PC-9 (cell line): ENCODE measurements at regions not wholly inside any gene's neighbourhood (a gene's known extent, or its start where the extent isn't known, plus 50 kb on each side); places are given as distances from the start of the nearest gene placed in this dataset.

Source experiments
- BruUV-seq: library from RNA; stranded (reverse); fragments of 400-500 nt; replicated peaks from 2 replicates; lab custom pipeline; 2021; lab: Mats Ljungman, UMichigan
- CTCF ChIA-PET: fragments of 300-600 bp; sonication (Branson Sonifier 250); formaldehyde crosslinking; loops from one replicate; lab custom pipeline; 2022; ENCODE audit warnings: antibody characterized with exemption; lab: Charles Lee
- POLR2A ChIA-PET: fragments of 300-600 bp; sonication (Branson Sonifier 250); formaldehyde crosslinking; loops from one replicate; lab custom pipeline; 2022; ENCODE audit warnings: antibody characterized with exemption; ENCODE audit not compliant: unreplicated experiment; lab: Charles Lee
- DNase-seq, 2 experiments: peaks; one replicate each; pipeline versions ENCODE4 v3.0.0 to v3.0.0-alpha.2; 2015 to 2022; ENCODE audit warnings: mixed read lengths in 1 of 2
- H2AFZ ChIP-seq: fragments of 200-600 bp; sonication (generic); 2 replicates; pipeline ENCODE4 v1.8.1; 2017; ENCODE audit warnings: antibody characterized with exemption
- H3F3A ChIP-seq: fragments of 200-600 bp; sonication (generic); 2 replicates; pipeline ENCODE4 v1.8.1; 2017; ENCODE audit warnings: antibody characterized with exemption, mild to moderate bottlenecking, low read depth; ENCODE audit not compliant: insufficient read depth
- H3K27ac ChIP-seq: fragments of 200-600 bp; sonication (generic); 2 replicates; pipeline ENCODE4 v1.6.1; 2016; ENCODE audit warnings: mixed run types
- H3K27me3 ChIP-seq: fragments of 200-600 bp; sonication (generic); 2 replicates; pipeline ENCODE4 v1.6.1; 2016; ENCODE audit warnings: low read depth, mixed run types; ENCODE audit not compliant: insufficient read depth
- H3K36me3 ChIP-seq: fragments of 200-600 bp; sonication (generic); 2 replicates; pipeline ENCODE4 v1.6.1; 2016; ENCODE audit warnings: low read depth, mixed run types
- H3K4me1 ChIP-seq: fragments of 200-600 bp; sonication (generic); replicated peaks from 2 replicates; pipeline ENCODE4 v1.6.1; 2016; ENCODE audit warnings: mixed run types; ENCODE audit not compliant: insufficient read depth
- H3K4me2 ChIP-seq: fragments of 200-600 bp; sonication (generic); 2 replicates; pipeline ENCODE4 v1.6.1; 2017; ENCODE audit warnings: mixed run types
- H3K4me3 ChIP-seq: fragments of 200-600 bp; sonication (generic); 2 replicates; pipeline ENCODE4 v1.6.1; 2016; ENCODE audit warnings: mixed run types
- H3K79me2 ChIP-seq: fragments of 200-600 bp; sonication (generic); 2 replicates; pipeline ENCODE4 v1.6.1; 2017; ENCODE audit warnings: low read depth, mixed run types
- H3K9me2 ChIP-seq: fragments of 200-600 bp; sonication (generic); 2 replicates; pipeline ENCODE4 v1.8.1; 2017; ENCODE audit warnings: mild to moderate bottlenecking; ENCODE audit not compliant: insufficient read depth
- H3K9me3 ChIP-seq: fragments of 200-600 bp; sonication (generic); 2 replicates; pipeline ENCODE4 v1.8.1; 2016; ENCODE audit warnings: low read depth; ENCODE audit not compliant: insufficient read depth
- H4K20me1 ChIP-seq: fragments of 200-600 bp; sonication (generic); 2 replicates; pipeline ENCODE4 v1.8.1; 2017; ENCODE audit not compliant: insufficient read depth
- CTCF ChIP-seq: fragments of 200-600 bp; sonication (generic); conservative IDR thresholded peaks from 2 replicates; pipeline ENCODE4 v1.6.1; 2017; ENCODE audit warnings: mixed run types, antibody characterized with exemption, mild to moderate bottlenecking, moderate library complexity
- EZH2 ChIP-seq: fragments of 200-600 bp; sonication (generic); IDR thresholded peaks from 2 replicates; pipeline ENCODE4 v1.8.0; 2017; ENCODE audit warnings: antibody characterized with exemption, low read depth
- intact Hi-C: fragments of 100-400 bp; cut with micrococcal nuclease; formaldehyde crosslinking; loops from one replicate; pipeline ENCODE4 v1.10.0; 2022; ENCODE audit not compliant: unreplicated experiment

- no peak overlapping the region for H2AFZ ChIP-seq
- POLR2A ChIA-PET, result no interaction called here
- H3K79me2 ChIP-seq, result no peaks in the 10 kb centered on the region
- no peaks in the 10 kb centered on the region for H4K20me1 ChIP-seq
- H3K36me3 ChIP-seq, result no peaks in the 10 kb centered on the region
- CTCF ChIA-PET, result no interaction called here
- intact Hi-C loops, result no loop called here
- no peak for DNase-seq
- no peaks in the 10 kb centered on the region for H3K9me3 ChIP-seq
- no peak overlapping the region for H3K4me3 ChIP-seq
- no peaks in the 10 kb centered on the region for H3F3A ChIP-seq
- no peak overlapping the region for H3K27ac ChIP-seq
- H3K27me3 ChIP-seq, result no peaks in the 10 kb centered on the region
- H3K4me2 ChIP-seq, result no peak overlapping the region
- H3K9me2 ChIP-seq, result no peaks in the 10 kb centered on the region
- BruUV-seq, result no TSS peak
- TF ChIP-seq EZH2 (no peak), CTCF (no peak)
- no peaks in the 10 kb centered on the region for H3K4me1 ChIP-seq
These were observed 412.9 kb upstream of the SUCLG2 start for GRCh38 chr3:68067314-68067713.

- H3K79me2 ChIP-seq, result no peaks in the 10 kb centered on the region
- no peak for DNase-seq
- H3K4me3 ChIP-seq, result no peak overlapping the region
- H3K4me1 ChIP-seq, result no peaks in the 10 kb centered on the region
- H2AFZ ChIP-seq, result no peak overlapping the region
- H4K20me1 ChIP-seq, result no peaks in the 10 kb centered on the region
- TF ChIP-seq CTCF, result no peak
- TF ChIP-seq EZH2, result no peak
- CTCF ChIA-PET, result no interaction called here
- no peaks in the 10 kb centered on the region for H3K27me3 ChIP-seq
- no peaks in the 10 kb centered on the region for H3F3A ChIP-seq
- no peaks in the 10 kb centered on the region for H3K9me2 ChIP-seq
- no TSS peak for BruUV-seq
- H3K4me2 ChIP-seq, result no peak overlapping the region
- intact Hi-C loops, result no loop called here
- no peaks in the 10 kb centered on the region for H3K36me3 ChIP-seq
- no peak overlapping the region for H3K27ac ChIP-seq
- no peaks in the 10 kb centered on the region for H3K9me3 ChIP-seq
- POLR2A ChIA-PET, result no interaction called here
These were observed 408.5 kb upstream of the SUCLG2 start for GRCh38 chr3:68062926-68063325.

GRCh38 chr3:68060910-68061309, 406.5 kb upstream of the SUCLG2 start:
- ChIA-PET CTCF (no interaction called here), POLR2A (no interaction called here)
- Histone ChIP-seq H3K4me2 (no peak overlapping the region), H3F3A (no peaks in the 10 kb centered on the region), H3K79me2 (no peaks in the 10 kb centered on the region), H2AFZ (no peak overlapping the region), H3K27ac (no peak overlapping the region), H3K9me3 (no peaks in the 10 kb centered on the region), H3K9me2 (no peaks in the 10 kb centered on the region), H3K4me3 (no peak overlapping the region), H3K27me3 (no peaks in the 10 kb centered on the region), H3K4me1 (no peaks in the 10 kb centered on the region), H4K20me1 (no peaks in the 10 kb centered on the region), H3K36me3 (no peaks in the 10 kb centered on the region)
- no TSS peak for BruUV-seq
- intact Hi-C loops, result no loop called here
- no peak for TF ChIP-seq EZH2
- no peak for DNase-seq

GRCh38 chr3:68060191-68060590, 405.8 kb upstream of the SUCLG2 start:
- DNase-seq, result no peak
- no peaks in the 10 kb centered on the region for H3F3A ChIP-seq
- H3K36me3 ChIP-seq, result no peaks in the 10 kb centered on the region
- H3K27me3 ChIP-seq, result no peaks in the 10 kb centered on the region
- no peaks in the 10 kb centered on the region for H3K4me1 ChIP-seq
- no peak overlapping the region for H3K4me3 ChIP-seq
- no peaks in the 10 kb centered on the region for H3K79me2 ChIP-seq
- ChIA-PET POLR2A (no interaction called here), CTCF (no interaction called here)
- no peaks in the 10 kb centered on the region for H3K9me3 ChIP-seq
- no TSS peak for BruUV-seq
- no peak overlapping the region for H3K4me2 ChIP-seq
- H3K27ac ChIP-seq, result no peak overlapping the region
- H2AFZ ChIP-seq, result no peak overlapping the region
- intact Hi-C loops, result no loop called here
- no peaks in the 10 kb centered on the region for H3K9me2 ChIP-seq
- no peak for TF ChIP-seq CTCF
- TF ChIP-seq EZH2, result no peak
- H4K20me1 ChIP-seq, result no peaks in the 10 kb centered on the region
